Retinal pigment epithelial cell (primary cell): ENCODE measurements at regions not wholly inside any gene's neighbourhood (a gene's known extent, or its start where the extent isn't known, plus 50 kb on each side); places are given as distances from the start of the nearest gene placed in this dataset.

ENCODE experiments used
- DNase-seq: peaks from one replicate; pipeline ENCODE4 v3.0.0-alpha.2; 2010; ENCODE audit warnings: low read depth
- H3K4me3 ChIP-seq: 2 replicates; pipeline ENCODE4 v1.5.1; 2011; ENCODE audit warnings: mild to moderate bottlenecking, low read length, control low read depth, moderate library complexity
- TF ChIP-seq, protein P1 (sequence below): conservative IDR thresholded peaks from 2 replicates; pipeline ENCODE4 v1.5.1; 2011; ENCODE audit warnings: low read depth, low read length, control low read depth, inconsistent platforms

DNA sequence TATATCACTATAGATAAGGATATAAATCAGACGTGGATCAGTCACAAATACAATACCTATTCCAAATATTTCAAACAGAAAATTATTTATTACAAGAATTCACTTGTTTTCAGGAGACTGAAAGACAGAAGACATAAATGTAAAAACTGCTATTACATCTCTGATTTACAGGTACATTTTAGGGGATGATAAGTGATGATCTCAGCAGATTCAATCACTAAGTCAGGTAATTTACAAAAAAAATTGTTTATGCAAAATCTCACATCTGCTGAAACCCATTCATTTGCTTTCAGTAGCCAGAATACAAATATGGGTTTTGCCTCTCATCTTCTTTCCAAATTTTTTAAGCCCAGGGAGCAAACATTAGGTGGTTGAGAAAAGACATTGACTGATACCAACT lies 1648.4 kb upstream of the RAG2 start:
- DNase-seq: no peak
- no peak overlapping the region for H3K4me3 ChIP-seq
- TF ChIP-seq, protein P1, sequence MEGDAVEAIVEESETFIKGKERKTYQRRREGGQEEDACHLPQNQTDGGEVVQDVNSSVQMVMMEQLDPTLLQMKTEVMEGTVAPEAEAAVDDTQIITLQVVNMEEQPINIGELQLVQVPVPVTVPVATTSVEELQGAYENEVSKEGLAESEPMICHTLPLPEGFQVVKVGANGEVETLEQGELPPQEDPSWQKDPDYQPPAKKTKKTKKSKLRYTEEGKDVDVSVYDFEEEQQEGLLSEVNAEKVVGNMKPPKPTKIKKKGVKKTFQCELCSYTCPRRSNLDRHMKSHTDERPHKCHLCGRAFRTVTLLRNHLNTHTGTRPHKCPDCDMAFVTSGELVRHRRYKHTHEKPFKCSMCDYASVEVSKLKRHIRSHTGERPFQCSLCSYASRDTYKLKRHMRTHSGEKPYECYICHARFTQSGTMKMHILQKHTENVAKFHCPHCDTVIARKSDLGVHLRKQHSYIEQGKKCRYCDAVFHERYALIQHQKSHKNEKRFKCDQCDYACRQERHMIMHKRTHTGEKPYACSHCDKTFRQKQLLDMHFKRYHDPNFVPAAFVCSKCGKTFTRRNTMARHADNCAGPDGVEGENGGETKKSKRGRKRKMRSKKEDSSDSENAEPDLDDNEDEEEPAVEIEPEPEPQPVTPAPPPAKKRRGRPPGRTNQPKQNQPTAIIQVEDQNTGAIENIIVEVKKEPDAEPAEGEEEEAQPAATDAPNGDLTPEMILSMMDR: no peak

DNA sequence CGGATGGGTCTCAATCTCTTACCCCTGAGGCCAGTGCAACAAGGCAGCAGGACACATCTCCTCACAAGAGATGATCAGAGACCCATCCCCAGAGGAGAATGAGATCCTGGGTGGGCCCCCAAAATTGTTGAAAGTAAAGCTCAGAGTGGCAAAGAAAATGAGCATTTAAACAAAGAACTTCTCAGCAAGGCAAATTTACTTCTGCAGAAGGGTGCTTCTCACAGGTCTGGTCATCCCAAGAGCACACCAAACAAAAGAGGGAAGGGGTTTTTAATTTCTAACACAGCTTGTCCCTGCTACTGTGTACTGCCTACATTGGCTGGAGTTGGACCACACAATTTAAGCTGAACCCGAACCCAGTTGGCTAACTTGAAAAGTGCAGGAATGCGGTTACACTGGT lies 1628.6 kb upstream of the RAG2 start:
- no peak for DNase-seq
- TF ChIP-seq, protein P1: no peak

DNA sequence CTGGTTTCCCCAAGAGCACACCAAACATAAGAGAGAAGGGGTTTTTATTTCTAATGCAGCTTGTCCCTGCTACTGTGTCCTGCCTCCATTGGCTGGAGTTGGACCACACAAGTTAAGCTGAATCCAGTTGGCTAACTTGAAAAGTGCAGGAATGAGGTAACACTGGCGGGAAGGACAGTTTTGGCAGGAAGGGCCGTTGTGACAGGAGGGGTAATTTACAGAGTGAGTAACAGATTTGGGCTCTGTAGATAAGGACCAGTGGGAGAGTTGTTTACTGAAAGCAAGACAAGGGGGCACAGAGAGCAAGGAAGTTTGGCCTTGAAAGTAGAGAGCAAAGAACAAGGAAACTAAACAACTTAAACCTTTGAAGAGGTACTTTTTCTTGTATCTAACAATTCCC lies 1623.3 kb upstream of the RAG2 start:
- TF ChIP-seq, protein P1: no peak
- no peak overlapping the region for H3K4me3 ChIP-seq
- no peak for DNase-seq

More for the DNA sequence above, 1628.6 kb upstream of the RAG2 start:
- no peak overlapping the region for H3K4me3 ChIP-seq

DNA sequence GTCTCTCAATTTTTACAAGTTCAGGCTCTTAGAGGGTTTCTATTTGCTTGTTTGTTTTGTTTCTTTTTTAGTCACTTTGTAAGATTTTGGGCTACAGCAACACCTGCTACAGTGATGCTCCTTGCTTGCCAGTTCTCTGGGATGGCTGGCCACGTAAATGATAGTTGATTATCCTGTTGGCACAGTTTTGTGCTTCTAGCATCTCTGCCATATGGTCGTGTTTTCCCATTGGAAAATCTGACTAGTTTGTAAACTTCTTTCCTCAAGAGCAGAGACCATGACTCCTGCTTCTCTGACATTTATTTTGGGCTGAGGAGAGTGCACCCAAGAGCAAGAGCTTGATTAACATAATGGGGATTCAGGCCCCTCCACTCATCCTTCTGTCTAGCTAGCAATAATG lies 1621.6 kb upstream of the RAG2 start:
- no peak overlapping the region for H3K4me3 ChIP-seq
- TF ChIP-seq, protein P1: no peak
- no peak for DNase-seq

DNA sequence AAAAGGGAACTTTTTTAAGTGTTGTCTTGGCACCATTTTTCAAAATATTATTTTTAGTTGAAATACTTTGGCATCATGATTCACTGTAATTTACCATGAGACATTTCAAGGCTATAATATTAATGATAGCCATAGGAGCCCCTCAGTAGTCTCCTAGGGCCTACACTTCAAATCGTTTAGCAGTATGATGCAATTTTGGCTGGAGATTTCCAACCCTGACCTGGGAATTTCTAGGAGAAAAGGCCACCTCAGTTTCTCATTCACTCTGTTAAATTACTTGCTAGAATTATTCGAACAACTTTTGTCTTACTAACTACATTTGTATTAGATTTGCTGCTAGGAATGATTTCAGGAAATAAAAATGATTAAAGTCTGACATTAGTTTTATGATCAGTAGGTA lies 1610.9 kb upstream of the RAG2 start:
- H3K4me3 ChIP-seq: no peak overlapping the region
- no peak for DNase-seq
- TF ChIP-seq, protein P1: no peak

DNA sequence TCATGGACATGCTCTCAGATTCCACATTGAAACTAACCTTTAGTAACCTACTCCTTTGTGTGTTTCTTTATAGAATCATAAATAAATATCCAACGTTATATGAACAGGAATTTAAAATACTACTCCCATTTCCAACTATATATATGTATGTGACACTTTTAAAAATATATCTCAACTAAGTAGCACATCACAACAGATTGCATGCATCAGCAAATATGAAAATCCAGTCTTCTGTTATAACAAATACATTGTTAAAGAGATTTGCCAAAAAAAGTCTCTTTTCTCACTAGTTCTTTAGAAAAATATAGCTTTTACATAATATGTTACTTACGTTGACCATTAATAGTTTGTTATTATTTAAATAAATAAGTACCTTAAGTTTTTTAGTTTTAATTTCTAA lies 1608.6 kb upstream of the RAG2 start:
- H3K4me3 ChIP-seq: no peak overlapping the region
- DNase-seq: no peak
- TF ChIP-seq, protein P1: no peak

DNA sequence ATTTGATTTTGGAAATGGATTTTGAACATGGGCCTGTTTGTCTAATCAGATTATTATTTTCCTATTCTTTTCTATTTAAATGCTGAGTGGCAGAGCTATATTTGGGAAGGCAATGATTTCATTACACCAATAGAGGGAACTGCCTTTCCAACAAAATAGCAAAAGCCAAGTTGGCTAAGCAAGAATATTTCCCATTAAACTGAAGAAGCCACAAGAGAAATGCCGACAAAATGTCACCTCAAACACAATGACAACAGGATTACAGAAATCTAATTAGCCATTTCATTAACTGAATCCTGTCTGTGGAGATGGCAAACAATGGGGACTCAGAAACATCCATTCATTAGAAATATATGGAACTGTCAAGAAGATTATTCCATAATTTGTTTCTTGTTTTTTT lies 1593.1 kb upstream of the RAG2 start:
- TF ChIP-seq, protein P1: peak; percentile 1
- no peak overlapping the region for H3K4me3 ChIP-seq
- DNase-seq: no peak
